ENCODE measurements at regions not wholly inside any gene's neighbourhood (a gene's known extent, or its start where the extent isn't known, plus 50 kb on each side); places are given as distances from the start of the nearest gene placed in this dataset.

DNA sequence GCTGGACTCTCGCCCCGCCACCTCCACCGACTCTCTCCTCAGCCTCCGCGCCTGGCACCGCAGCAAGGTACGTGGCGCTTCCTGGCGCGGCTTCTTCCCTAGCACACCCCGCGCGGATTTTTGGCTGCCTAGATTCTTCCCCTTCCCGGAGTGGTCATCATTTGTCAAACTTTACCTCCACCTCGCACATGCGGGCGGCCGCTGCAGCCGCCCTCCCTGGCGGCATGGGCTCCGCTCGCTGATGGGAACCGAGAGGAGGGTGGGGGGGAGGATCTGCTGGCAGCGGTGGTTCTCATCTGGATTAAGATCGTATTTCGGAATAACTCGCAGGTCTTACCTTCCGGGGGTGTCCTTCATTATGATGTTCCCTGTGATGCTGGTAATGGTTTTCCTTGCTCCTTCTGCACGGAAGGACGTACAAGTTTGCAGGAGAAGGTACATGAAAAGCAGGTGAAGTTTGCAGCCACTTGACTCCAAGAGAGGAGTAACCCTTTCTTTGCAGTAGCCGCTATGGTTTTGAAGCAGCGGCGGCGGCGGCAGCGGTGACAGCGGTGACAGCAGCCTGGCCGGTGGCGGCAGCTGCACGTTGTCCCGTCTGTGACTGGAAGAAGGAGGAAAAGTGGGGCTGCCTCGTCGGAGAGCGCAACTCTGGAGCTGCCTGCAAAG, 2183.9 kb upstream of the TENM3 start:
- TF ChIP-seq, protein P1, sequence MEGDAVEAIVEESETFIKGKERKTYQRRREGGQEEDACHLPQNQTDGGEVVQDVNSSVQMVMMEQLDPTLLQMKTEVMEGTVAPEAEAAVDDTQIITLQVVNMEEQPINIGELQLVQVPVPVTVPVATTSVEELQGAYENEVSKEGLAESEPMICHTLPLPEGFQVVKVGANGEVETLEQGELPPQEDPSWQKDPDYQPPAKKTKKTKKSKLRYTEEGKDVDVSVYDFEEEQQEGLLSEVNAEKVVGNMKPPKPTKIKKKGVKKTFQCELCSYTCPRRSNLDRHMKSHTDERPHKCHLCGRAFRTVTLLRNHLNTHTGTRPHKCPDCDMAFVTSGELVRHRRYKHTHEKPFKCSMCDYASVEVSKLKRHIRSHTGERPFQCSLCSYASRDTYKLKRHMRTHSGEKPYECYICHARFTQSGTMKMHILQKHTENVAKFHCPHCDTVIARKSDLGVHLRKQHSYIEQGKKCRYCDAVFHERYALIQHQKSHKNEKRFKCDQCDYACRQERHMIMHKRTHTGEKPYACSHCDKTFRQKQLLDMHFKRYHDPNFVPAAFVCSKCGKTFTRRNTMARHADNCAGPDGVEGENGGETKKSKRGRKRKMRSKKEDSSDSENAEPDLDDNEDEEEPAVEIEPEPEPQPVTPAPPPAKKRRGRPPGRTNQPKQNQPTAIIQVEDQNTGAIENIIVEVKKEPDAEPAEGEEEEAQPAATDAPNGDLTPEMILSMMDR (IDR thresholded peaks at IDR 0.05) = no peak
- TF ChIP-seq POLR2A (IDR thresholded peaks at IDR 0.05) = no peak

Measured in heart left ventricle (tissue), 13 donors.